ENCODE measurements at regions not wholly inside any gene's neighbourhood (a gene's known extent, or its start where the extent isn't known, plus 50 kb on each side); places are given as distances from the start of the nearest gene placed in this dataset.

DNA sequence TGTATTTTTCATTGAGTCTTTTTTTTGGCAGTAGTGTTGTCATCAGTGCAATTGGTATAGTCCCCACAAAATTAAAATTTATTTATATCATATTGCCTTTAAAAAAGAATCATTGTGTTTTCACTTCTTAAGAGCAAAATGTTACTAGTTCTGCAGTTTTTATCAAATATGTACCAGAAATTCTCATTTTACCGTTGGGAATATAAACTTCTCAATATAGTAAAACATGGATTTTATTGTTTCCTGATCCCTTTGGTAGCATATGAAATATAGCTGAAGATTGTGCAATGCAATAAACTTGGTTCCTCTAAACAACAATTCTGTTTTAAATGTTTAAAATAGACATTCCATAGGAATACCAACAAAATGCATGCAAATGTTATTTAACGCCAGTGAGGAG, 306.5 kb upstream of the PCDH20 start:
- H3K4me3 ChIP-seq (ENCODE audit: low read depth, low read length), result no peak overlapping the region
- H3K4me1 ChIP-seq (ENCODE audit: control insufficient read depth, insufficient read depth, low read length), result no peaks in the 10 kb centered on the region
- no peaks in the 10 kb centered on the region for H3K36me3 ChIP-seq (ENCODE audit: control insufficient read depth, insufficient read depth, low read length)
- no peaks in the 10 kb centered on the region for H3K27me3 ChIP-seq (ENCODE audit: control insufficient read depth, insufficient read depth, low read length)
- H3K27ac ChIP-seq (ENCODE audit: low read depth, low read length), result no peak overlapping the region
- no peak overlapping the region for H3K9ac ChIP-seq (ENCODE audit: low read length)
- no peaks in the 10 kb centered on the region for H3K9me3 ChIP-seq (ENCODE audit: control insufficient read depth, insufficient read depth, low read depth, low read length)

DNA sequence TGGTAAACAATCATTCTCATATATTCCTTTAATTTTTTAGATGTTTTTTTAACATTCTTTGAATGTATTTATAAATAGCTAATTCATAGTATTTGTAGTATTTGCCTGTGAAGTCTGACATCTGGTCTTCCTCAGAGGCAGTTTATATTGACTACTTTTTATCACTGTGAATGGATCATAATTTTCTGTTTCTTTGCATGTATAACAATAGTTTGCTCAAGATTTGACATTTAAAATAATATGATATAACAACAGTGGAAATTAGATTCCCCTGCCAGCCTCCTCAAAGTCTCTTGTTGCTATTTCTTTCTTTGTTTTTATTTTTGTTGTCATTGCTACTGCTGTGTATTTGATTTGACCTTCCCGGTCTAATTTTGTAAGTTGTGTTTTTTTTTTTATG, 297.0 kb upstream of the PCDH20 start:
- H3K4me1 ChIP-seq (ENCODE audit: control insufficient read depth, insufficient read depth, low read length), result no peaks in the 10 kb centered on the region
- no peaks in the 10 kb centered on the region for H3K36me3 ChIP-seq (ENCODE audit: control insufficient read depth, insufficient read depth, low read length)
- H3K27ac ChIP-seq (ENCODE audit: low read depth, low read length), result no peak overlapping the region
- no peak overlapping the region for H3K4me3 ChIP-seq (ENCODE audit: low read depth, low read length)
- no peaks in the 10 kb centered on the region for H3K27me3 ChIP-seq (ENCODE audit: control insufficient read depth, insufficient read depth, low read length)
- no peak overlapping the region for H3K9ac ChIP-seq (ENCODE audit: low read length)
- H3K9me3 ChIP-seq (ENCODE audit: control insufficient read depth, insufficient read depth, low read depth, low read length), result no peaks in the 10 kb centered on the region

DNA sequence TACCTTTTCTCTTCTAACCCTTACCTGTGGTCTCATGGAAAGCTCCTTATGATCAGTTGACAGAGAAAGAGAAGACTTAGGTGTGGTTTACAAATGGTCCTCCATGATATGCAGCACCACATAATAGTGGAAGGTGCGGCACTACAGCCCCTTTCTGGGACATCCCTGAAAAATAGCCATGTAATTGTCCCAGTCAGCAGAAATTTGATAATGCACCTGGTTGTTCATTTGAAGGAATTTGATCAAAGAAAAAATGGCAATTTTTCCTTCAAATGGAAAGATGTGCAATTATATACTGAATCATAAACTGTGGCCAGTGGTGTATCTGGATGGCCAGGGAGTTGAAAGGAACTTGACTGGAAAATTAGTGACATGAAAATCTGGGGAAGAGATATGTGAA, 293.6 kb upstream of the PCDH20 start:
- no peaks in the 10 kb centered on the region for H3K36me3 ChIP-seq (ENCODE audit: control insufficient read depth, insufficient read depth, low read length)

DNA sequence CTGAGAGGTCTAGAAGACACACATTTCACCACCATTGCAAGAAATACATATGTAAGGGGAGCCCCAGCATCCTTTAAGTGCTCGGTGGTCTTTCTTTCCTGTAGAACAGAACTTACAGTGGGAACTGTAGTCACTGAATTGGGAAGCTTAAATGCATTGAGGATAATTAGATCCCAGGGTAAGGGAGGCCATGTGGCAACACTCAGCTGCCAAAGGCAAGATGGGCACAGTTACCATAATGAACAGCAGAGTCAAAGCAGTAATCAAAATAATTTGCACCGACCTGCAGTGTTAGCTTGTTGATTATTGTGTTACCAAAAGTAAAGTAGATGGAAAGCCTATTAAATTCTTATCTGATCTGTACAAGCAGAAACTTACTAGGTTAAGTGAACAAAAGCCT, 291.2 kb upstream of the PCDH20 start:
- Histone ChIP-seq H3K4me1 (ENCODE audit: control insufficient read depth, insufficient read depth, low read length) (no peaks in the 10 kb centered on the region), H3K27ac (ENCODE audit: low read depth, low read length) (no peak overlapping the region), H3K9me3 (ENCODE audit: control insufficient read depth, insufficient read depth, low read depth, low read length) (peaks cover 21% of the 10 kb centered on the region), H3K4me3 (ENCODE audit: low read depth, low read length) (no peak overlapping the region), H3K27me3 (ENCODE audit: control insufficient read depth, insufficient read depth, low read length) (no peaks in the 10 kb centered on the region), H3K36me3 (ENCODE audit: control insufficient read depth, insufficient read depth, low read length) (no peaks in the 10 kb centered on the region), H3K9ac (ENCODE audit: low read length) (no peak overlapping the region)

More for the DNA sequence above, 293.6 kb upstream of the PCDH20 start:
- no peak overlapping the region for H3K27ac ChIP-seq (ENCODE audit: low read depth, low read length)
- H3K9me3 ChIP-seq (ENCODE audit: control insufficient read depth, insufficient read depth, low read depth, low read length), result peaks cover 8% of the 10 kb centered on the region
- no peaks in the 10 kb centered on the region for H3K4me1 ChIP-seq (ENCODE audit: control insufficient read depth, insufficient read depth, low read length)
- no peaks in the 10 kb centered on the region for H3K27me3 ChIP-seq (ENCODE audit: control insufficient read depth, insufficient read depth, low read length)
- H3K4me3 ChIP-seq (ENCODE audit: low read depth, low read length), result no peak overlapping the region
- no peak overlapping the region for H3K9ac ChIP-seq (ENCODE audit: low read length)

DNA sequence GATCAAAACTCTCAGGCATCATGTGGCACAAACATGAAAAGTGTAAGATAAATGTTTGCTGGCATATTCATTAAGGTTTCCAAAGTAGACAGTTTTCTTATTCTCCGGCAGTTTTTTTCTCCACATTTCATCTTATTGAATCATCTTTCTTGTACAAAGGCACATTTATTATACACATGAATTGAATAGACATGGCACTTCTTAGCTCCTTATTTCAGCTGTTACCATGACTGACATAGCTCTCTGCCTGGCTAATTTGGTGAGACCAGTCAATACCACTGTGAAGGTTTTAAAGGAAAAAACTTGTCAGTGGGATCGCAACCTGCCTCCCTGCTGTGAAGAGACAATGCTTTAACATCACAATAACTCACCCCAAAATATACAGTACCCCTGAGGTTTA, 285.0 kb upstream of the PCDH20 start:
- H3K36me3 ChIP-seq (ENCODE audit: control insufficient read depth, insufficient read depth, low read length), result no peaks in the 10 kb centered on the region
- no peak overlapping the region for H3K4me3 ChIP-seq (ENCODE audit: low read depth, low read length)
- no peaks in the 10 kb centered on the region for H3K4me1 ChIP-seq (ENCODE audit: control insufficient read depth, insufficient read depth, low read length)
- H3K27me3 ChIP-seq (ENCODE audit: control insufficient read depth, insufficient read depth, low read length), result no peaks in the 10 kb centered on the region
- H3K9ac ChIP-seq (ENCODE audit: low read length), result no peak overlapping the region
- H3K9me3 ChIP-seq (ENCODE audit: control insufficient read depth, insufficient read depth, low read depth, low read length), result peaks cover 21% of the 10 kb centered on the region
- no peak overlapping the region for H3K27ac ChIP-seq (ENCODE audit: low read depth, low read length)

DNA sequence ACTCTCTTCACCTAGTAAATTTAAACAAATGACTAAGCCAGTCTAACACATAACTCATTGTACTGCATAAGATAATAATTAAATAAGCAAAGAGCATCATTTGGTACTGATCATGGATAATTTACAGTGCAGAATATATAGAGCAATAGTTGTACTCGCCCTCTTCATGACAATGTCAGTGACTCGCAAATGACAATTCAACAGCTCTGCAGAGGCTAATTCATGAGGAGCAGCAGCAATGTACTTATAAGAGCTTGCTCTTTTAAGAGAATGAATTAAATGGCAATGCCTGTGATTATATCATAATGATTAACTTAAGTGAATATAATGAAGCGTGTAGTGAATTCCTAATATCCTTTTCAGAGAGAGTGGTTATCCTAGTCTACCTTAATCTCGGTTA, 284.5 kb upstream of the PCDH20 start:
- H3K27me3 ChIP-seq (ENCODE audit: control insufficient read depth, insufficient read depth, low read length), result no peaks in the 10 kb centered on the region
- H3K36me3 ChIP-seq (ENCODE audit: control insufficient read depth, insufficient read depth, low read length), result no peaks in the 10 kb centered on the region
- H3K9ac ChIP-seq (ENCODE audit: low read length), result no peak overlapping the region
- H3K27ac ChIP-seq (ENCODE audit: low read depth, low read length), result no peak overlapping the region
- H3K4me1 ChIP-seq (ENCODE audit: control insufficient read depth, insufficient read depth, low read length), result no peaks in the 10 kb centered on the region
- H3K4me3 ChIP-seq (ENCODE audit: low read depth, low read length), result no peak overlapping the region
- H3K9me3 ChIP-seq (ENCODE audit: control insufficient read depth, insufficient read depth, low read depth, low read length), result peaks cover 21% of the 10 kb centered on the region

DNA sequence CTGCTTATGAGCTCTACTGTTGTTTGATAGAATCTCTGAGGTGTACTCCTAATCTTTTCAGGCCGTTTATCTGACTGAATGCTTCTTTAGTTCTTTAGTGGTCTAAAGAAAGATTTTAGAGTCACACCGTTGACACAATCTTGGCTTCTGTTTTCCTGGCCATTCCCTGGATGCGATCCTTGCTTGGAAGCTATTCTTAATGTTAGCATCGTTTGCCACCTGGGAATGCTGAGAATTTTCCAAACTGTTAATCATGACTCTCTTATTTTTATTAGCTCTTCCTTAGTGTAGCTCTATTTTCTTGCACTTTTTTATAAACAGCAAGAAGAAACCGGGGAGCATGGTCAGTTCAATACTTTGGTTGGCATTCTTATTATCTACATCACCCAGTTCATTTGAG, 281.0 kb upstream of the PCDH20 start:
- no peaks in the 10 kb centered on the region for H3K4me1 ChIP-seq (ENCODE audit: control insufficient read depth, insufficient read depth, low read length)
- H3K36me3 ChIP-seq (ENCODE audit: control insufficient read depth, insufficient read depth, low read length), result no peaks in the 10 kb centered on the region
- no peaks in the 10 kb centered on the region for H3K9me3 ChIP-seq (ENCODE audit: control insufficient read depth, insufficient read depth, low read depth, low read length)
- H3K27me3 ChIP-seq (ENCODE audit: control insufficient read depth, insufficient read depth, low read length), result no peaks in the 10 kb centered on the region
- no peak overlapping the region for H3K9ac ChIP-seq (ENCODE audit: low read length)
- no peak overlapping the region for H3K27ac ChIP-seq (ENCODE audit: low read depth, low read length)
- no peak overlapping the region for H3K4me3 ChIP-seq (ENCODE audit: low read depth, low read length)

DNA sequence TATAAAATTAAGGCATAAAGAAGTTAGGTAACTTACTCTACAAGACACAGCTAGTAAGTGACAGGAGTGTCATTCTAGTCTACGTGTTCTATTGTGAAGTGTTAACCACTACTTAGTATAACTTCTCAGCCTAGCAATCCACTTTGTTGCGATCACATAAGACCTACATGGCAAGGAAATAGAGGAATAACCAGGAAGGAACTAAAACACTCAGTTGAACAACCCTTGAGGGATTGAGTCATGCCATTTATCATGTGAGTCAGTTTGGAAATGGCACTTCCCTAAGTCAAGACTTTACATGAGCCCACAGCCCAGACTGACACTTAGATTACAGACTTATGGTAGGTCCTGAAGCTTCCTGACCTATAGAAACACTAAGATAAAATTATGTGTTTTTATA, 279.5 kb upstream of the PCDH20 start:
- Histone ChIP-seq H3K27ac (ENCODE audit: low read depth, low read length) (no peak overlapping the region), H3K36me3 (ENCODE audit: control insufficient read depth, insufficient read depth, low read length) (no peaks in the 10 kb centered on the region), H3K9ac (ENCODE audit: low read length) (no peak overlapping the region), H3K4me1 (ENCODE audit: control insufficient read depth, insufficient read depth, low read length) (no peaks in the 10 kb centered on the region), H3K9me3 (ENCODE audit: control insufficient read depth, insufficient read depth, low read depth, low read length) (no peaks in the 10 kb centered on the region), H3K4me3 (ENCODE audit: low read depth, low read length) (no peak overlapping the region), H3K27me3 (ENCODE audit: control insufficient read depth, insufficient read depth, low read length) (no peaks in the 10 kb centered on the region)

DNA sequence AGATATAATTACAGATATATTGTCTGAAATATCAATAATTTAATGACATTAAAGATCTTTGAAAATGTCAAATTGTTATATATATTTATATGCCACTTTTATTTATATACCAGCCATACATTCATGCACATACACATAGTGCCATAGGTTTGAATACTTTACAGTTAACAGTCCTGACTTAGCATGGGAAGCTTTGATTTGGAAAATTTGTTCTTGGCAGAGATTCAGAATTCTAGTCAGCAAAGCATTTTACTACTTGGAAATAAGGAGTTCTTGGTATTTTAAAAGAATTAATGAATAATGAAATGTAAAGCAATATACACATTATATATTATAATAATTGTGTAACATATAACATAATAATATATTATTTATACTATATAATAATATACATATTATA, 277.0 kb upstream of the PCDH20 start:
- Histone ChIP-seq H3K36me3 (ENCODE audit: control insufficient read depth, insufficient read depth, low read length) (no peaks in the 10 kb centered on the region), H3K9me3 (ENCODE audit: control insufficient read depth, insufficient read depth, low read depth, low read length) (no peaks in the 10 kb centered on the region)

DNA sequence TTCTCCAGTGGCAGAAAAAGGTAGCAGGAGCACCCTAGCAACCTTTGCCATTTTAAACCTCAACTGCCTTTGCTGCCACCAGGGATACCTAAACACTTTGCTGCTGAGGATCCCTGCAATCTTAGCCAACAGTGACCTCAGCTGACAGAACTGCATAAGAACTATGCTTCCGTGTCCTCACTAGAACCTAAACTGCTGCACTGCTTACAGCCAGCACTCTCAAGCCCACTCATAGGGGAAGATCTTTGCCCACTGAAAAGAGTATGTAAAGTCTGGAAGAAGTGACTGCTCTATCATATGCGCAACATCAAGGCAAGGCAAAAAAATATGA, 270.0 kb upstream of the PCDH20 start:
- no peak overlapping the region for H3K9ac ChIP-seq (ENCODE audit: low read length)
- no peaks in the 10 kb centered on the region for H3K4me1 ChIP-seq (ENCODE audit: control insufficient read depth, insufficient read depth, low read length)
- H3K36me3 ChIP-seq (ENCODE audit: control insufficient read depth, insufficient read depth, low read length), result no peaks in the 10 kb centered on the region

More for the DNA sequence above, 277.0 kb upstream of the PCDH20 start:
- Histone ChIP-seq H3K4me1 (ENCODE audit: control insufficient read depth, insufficient read depth, low read length) (no peaks in the 10 kb centered on the region), H3K27ac (ENCODE audit: low read depth, low read length) (no peak overlapping the region), H3K4me3 (ENCODE audit: low read depth, low read length) (no peak overlapping the region), H3K9ac (ENCODE audit: low read length) (no peak overlapping the region), H3K27me3 (ENCODE audit: control insufficient read depth, insufficient read depth, low read length) (no peaks in the 10 kb centered on the region)

DNA sequence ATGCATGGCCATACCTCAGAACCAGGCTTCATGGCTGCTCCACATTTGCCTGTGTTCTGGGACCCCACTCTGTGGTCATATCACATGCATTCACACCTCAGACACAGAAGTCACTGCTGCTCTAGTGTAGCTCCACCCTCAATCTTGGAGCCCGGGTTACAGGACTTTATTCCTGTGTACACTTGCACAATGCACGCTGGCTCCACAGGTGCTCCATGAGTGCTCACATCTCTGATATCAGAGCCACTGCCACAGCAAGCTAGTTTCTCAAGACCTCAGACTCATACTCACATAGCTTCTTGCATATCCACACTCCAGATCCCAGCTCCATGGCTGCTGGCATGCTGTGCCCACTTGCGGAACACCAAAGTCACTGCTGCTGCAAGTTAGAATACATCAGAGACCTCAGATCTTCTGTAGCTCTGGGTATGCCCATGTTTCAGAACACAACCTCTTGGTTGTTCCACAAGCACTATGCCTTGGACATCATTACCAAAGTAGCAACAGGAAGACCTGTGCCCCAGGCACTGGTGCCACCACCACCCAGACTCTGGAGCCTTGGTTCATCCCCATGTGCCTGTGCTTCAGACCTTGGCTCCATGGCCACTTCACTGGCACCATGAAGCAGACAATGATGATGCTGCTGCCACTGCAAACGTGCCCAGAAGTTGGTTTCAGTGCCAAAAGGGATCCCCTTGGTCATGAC, 269.5 kb upstream of the PCDH20 start:
- no peaks in the 10 kb centered on the region for H3K27me3 ChIP-seq (ENCODE audit: control insufficient read depth, insufficient read depth, low read length)
- H3K27ac ChIP-seq (ENCODE audit: low read depth, low read length), result no peak overlapping the region
- H3K4me1 ChIP-seq (ENCODE audit: control insufficient read depth, insufficient read depth, low read length), result no peaks in the 10 kb centered on the region
- H3K4me3 ChIP-seq (ENCODE audit: low read depth, low read length), result no peak overlapping the region
- no peaks in the 10 kb centered on the region for H3K36me3 ChIP-seq (ENCODE audit: control insufficient read depth, insufficient read depth, low read length)
- no peak overlapping the region for H3K9ac ChIP-seq (ENCODE audit: low read length)
- peaks cover 8% of the 10 kb centered on the region for H3K9me3 ChIP-seq (ENCODE audit: control insufficient read depth, insufficient read depth, low read depth, low read length)

More for the DNA sequence above, 270.0 kb upstream of the PCDH20 start:
- Histone ChIP-seq H3K27ac (ENCODE audit: low read depth, low read length) (no peak overlapping the region), H3K4me3 (ENCODE audit: low read depth, low read length) (no peak overlapping the region), H3K27me3 (ENCODE audit: control insufficient read depth, insufficient read depth, low read length) (no peaks in the 10 kb centered on the region), H3K9me3 (ENCODE audit: control insufficient read depth, insufficient read depth, low read depth, low read length) (peaks cover 8% of the 10 kb centered on the region)

DNA sequence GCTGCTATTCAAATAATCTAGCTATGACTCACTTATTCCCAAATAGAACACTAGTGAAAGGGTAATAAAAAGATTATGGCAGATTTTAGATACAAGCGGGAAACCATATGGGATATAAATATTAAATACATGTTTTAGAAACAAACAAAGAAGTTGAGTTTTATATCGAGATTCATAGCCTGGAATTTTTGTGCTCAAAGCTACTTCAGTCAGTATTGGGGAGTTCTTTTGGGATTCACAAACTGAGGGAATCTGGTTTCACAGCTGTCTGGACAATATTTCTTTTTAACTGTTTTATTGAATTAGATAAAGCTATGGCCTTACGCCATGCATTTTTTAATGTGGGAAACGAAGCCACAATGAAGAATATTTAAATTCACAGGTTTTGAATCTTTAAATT, 257.1 kb upstream of the PCDH20 start:
- no peak overlapping the region for H3K4me3 ChIP-seq (ENCODE audit: low read depth, low read length)
- H3K27me3 ChIP-seq (ENCODE audit: control insufficient read depth, insufficient read depth, low read length), result no peaks in the 10 kb centered on the region

More for the DNA sequence above, 257.1 kb upstream of the PCDH20 start:
- no peaks in the 10 kb centered on the region for H3K36me3 ChIP-seq (ENCODE audit: control insufficient read depth, insufficient read depth, low read length)
- H3K4me1 ChIP-seq (ENCODE audit: control insufficient read depth, insufficient read depth, low read length), result no peaks in the 10 kb centered on the region
- H3K9ac ChIP-seq (ENCODE audit: low read length), result no peak overlapping the region
- H3K27ac ChIP-seq (ENCODE audit: low read depth, low read length), result no peak overlapping the region
- H3K9me3 ChIP-seq (ENCODE audit: control insufficient read depth, insufficient read depth, low read depth, low read length), result no peaks in the 10 kb centered on the region
